ENCODE measurements at regions not wholly inside any gene's neighbourhood (a gene's known extent, or its start where the extent isn't known, plus 50 kb on each side); places are given as distances from the start of the nearest gene placed in this dataset.
"Not testable (repeated sequence)": the region's sequence is repeated elsewhere in the genome, so short reads cannot be mapped to it uniquely, and the experiment has no call there.

- TF ChIP-seq, protein P1, sequence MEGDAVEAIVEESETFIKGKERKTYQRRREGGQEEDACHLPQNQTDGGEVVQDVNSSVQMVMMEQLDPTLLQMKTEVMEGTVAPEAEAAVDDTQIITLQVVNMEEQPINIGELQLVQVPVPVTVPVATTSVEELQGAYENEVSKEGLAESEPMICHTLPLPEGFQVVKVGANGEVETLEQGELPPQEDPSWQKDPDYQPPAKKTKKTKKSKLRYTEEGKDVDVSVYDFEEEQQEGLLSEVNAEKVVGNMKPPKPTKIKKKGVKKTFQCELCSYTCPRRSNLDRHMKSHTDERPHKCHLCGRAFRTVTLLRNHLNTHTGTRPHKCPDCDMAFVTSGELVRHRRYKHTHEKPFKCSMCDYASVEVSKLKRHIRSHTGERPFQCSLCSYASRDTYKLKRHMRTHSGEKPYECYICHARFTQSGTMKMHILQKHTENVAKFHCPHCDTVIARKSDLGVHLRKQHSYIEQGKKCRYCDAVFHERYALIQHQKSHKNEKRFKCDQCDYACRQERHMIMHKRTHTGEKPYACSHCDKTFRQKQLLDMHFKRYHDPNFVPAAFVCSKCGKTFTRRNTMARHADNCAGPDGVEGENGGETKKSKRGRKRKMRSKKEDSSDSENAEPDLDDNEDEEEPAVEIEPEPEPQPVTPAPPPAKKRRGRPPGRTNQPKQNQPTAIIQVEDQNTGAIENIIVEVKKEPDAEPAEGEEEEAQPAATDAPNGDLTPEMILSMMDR (IDR thresholded peaks at IDR 0.05; ENCODE audit: control extremely low read depth in 1 of 3, insufficient read depth in 1 of 3, low read depth in 1 of 3, low read length in 3 of 3) = not testable (repeated sequence)
- not testable (repeated sequence) for TF ChIP-seq TBP (IDR thresholded peaks at IDR 0.05; ENCODE audit: low read depth, low read length); CHD1 (IDR thresholded peaks at IDR 0.05; ENCODE audit: low read depth, low read length); GABPA (IDR thresholded peaks at IDR 0.05; ENCODE audit: borderline replicate concordance, insufficient read depth, low read length)
Observed at GRCh38 chr7:56196195-56196594, 80.0 kb upstream of the NUPR2 start.

Measured in H1 (cell line).